Parathyroid adenoma (tissue), 2 donors: ENCODE measurements at regions not wholly inside any gene's neighbourhood (a gene's known extent, or its start where the extent isn't known, plus 50 kb on each side); places are given as distances from the start of the nearest gene placed in this dataset.
"Not testable (repeated sequence)": the region's sequence is repeated elsewhere in the genome, so short reads cannot be mapped to it uniquely, and the experiment has no call there.

Source experiments
- H2AFZ ChIP-seq: fragments of 300-600 bp; sonication (generic); one replicate; pipeline ENCODE4 v1.7.0; 2017; ENCODE audit warnings: antibody characterized with exemption, mild to moderate bottlenecking
- H3K27ac ChIP-seq: fragments of 300-600 bp; sonication (generic); one replicate; pipeline ENCODE4 v1.7.0; 2017
- H3K27me3 ChIP-seq: fragments of 300-600 bp; sonication (generic); one replicate; pipeline ENCODE4 v1.7.0; 2017; ENCODE audit warnings: low read length; ENCODE audit not compliant: control insufficient read depth, insufficient read depth
- H3K36me3 ChIP-seq: fragments of 300-600 bp; sonication (generic); one replicate; pipeline ENCODE4 v1.7.0; 2017; ENCODE audit warnings: low read length; ENCODE audit not compliant: control insufficient read depth, insufficient read depth
- H3K4me1 ChIP-seq: fragments of 300-600 bp; sonication (generic); one replicate; pipeline ENCODE4 v1.7.0; 2017; ENCODE audit warnings: control low read depth
- H3K4me2 ChIP-seq: fragments of 300-600 bp; sonication (generic); one replicate; pipeline ENCODE4 v1.7.0; 2017; ENCODE audit warnings: low read length
- H3K4me3 ChIP-seq: fragments of 300-600 bp; sonication (generic); one replicate; pipeline ENCODE4 v1.7.0; 2017; ENCODE audit warnings: low read depth, low read length
- H3K79me2 ChIP-seq: fragments of 300-600 bp; sonication (generic); one replicate; pipeline ENCODE4 v1.7.0; 2017; ENCODE audit warnings: control low read depth
- H3K9ac ChIP-seq: fragments of 300-600 bp; sonication (generic); one replicate; pipeline ENCODE4 v1.7.0; 2017; ENCODE audit warnings: mild to moderate bottlenecking
- H3K9me3 ChIP-seq: fragments of 300-600 bp; sonication (generic); one replicate; pipeline ENCODE4 v1.7.0; 2017; ENCODE audit warnings: low read length; ENCODE audit not compliant: control insufficient read depth
- CTCF ChIP-seq: fragments of 300-600 bp; sonication (generic); IDR thresholded peaks from one replicate; pipeline ENCODE4 v1.7.0; 2017; ENCODE audit warnings: antibody characterized with exemption, mild to moderate bottlenecking
- donor health status: primary hyperparathyroidism.

- H3K4me1 ChIP-seq = no peaks in the 10 kb centered on the region
- H3K4me2 ChIP-seq = no peak overlapping the region
- no peak for TF ChIP-seq CTCF
- no peak overlapping the region for H3K9ac ChIP-seq
- H3K27me3 ChIP-seq = no peaks in the 10 kb centered on the region
- H3K9me3 ChIP-seq = no peaks in the 10 kb centered on the region
- no peaks in the 10 kb centered on the region for H3K79me2 ChIP-seq
- no peak overlapping the region for H3K4me3 ChIP-seq
- no peaks in the 10 kb centered on the region for H3K36me3 ChIP-seq
- H2AFZ ChIP-seq = no peak overlapping the region
- H3K27ac ChIP-seq = no peak overlapping the region
Observed at GRCh38 chrX:40224658-40225057, 126.9 kb upstream of the BCOR start.

- H3K27me3 ChIP-seq, H3K4me3 ChIP-seq, H3K4me1 ChIP-seq, H3K36me3 ChIP-seq, H3K79me2 ChIP-seq, H3K9me3 ChIP-seq, H2AFZ ChIP-seq, H3K4me2 ChIP-seq, H3K9ac ChIP-seq, H3K27ac ChIP-seq: not testable (repeated sequence)
Observed at GRCh38 chrX:40222612-40223011, 124.9 kb upstream of the BCOR start.

GRCh38 chrX:40213092-40213491, 115.3 kb upstream of the BCOR start:
- no peak overlapping the region for H3K9ac ChIP-seq
- TF ChIP-seq CTCF = no peak

GRCh38 chrX:40209951-40210617, 112.3 kb upstream of the BCOR start:
- no peak overlapping the region for H3K9ac ChIP-seq
- H3K27me3 ChIP-seq = no peaks in the 10 kb centered on the region
- no peaks in the 10 kb centered on the region for H3K4me1 ChIP-seq
- no peak overlapping the region for H3K4me2 ChIP-seq
- H3K4me3 ChIP-seq = no peak overlapping the region
- H3K79me2 ChIP-seq = no peaks in the 10 kb centered on the region
- H3K27ac ChIP-seq = no peak overlapping the region
- no peaks in the 10 kb centered on the region for H3K9me3 ChIP-seq
- no peaks in the 10 kb centered on the region for H3K36me3 ChIP-seq
- TF ChIP-seq CTCF = no peak
- H2AFZ ChIP-seq = no peak overlapping the region

More at GRCh38 chrX:40213092-40213491, 115.3 kb upstream of the BCOR start:
- no peak overlapping the region for H3K4me3 ChIP-seq
- no peak overlapping the region for H3K27ac ChIP-seq
- no peaks in the 10 kb centered on the region for H3K27me3 ChIP-seq
- no peak overlapping the region for H2AFZ ChIP-seq
- no peaks in the 10 kb centered on the region for H3K9me3 ChIP-seq
- H3K4me1 ChIP-seq = no peaks in the 10 kb centered on the region
- H3K79me2 ChIP-seq = no peaks in the 10 kb centered on the region
- H3K4me2 ChIP-seq = no peak overlapping the region
- H3K36me3 ChIP-seq = no peaks in the 10 kb centered on the region

GRCh38 chrX:40207626-40208025, 109.9 kb upstream of the BCOR start:
- Histone ChIP-seq H3K9me3 (no peaks in the 10 kb centered on the region), H3K4me2 (no peak overlapping the region), H3K4me1 (no peaks in the 10 kb centered on the region), H2AFZ (no peak overlapping the region), H3K79me2 (no peaks in the 10 kb centered on the region), H3K9ac (no peak overlapping the region), H3K4me3 (no peak overlapping the region), H3K27ac (no peak overlapping the region), H3K36me3 (no peaks in the 10 kb centered on the region), H3K27me3 (no peaks in the 10 kb centered on the region)
- no peak for TF ChIP-seq CTCF
